Tibial nerve (tissue), 3 donors: ENCODE measurements at regions not wholly inside any gene's neighbourhood (a gene's known extent, or its start where the extent isn't known, plus 50 kb on each side); places are given as distances from the start of the nearest gene placed in this dataset.

Experiments
- CTCF ChIP-seq, 5 experiments: fragments of 200-600 bp in 3 of 5; fragments of 450-650 bp in 2 of 5; sonication (generic) in 3 of 5; IDR thresholded peaks; one replicate each; pipeline ENCODE4 v1.5.1; 2016 to 2019; ENCODE audit warnings: antibody characterized with exemption in 5 of 5, mild to moderate bottlenecking in 3 of 5, moderate library complexity in 2 of 5
- POLR2A ChIP-seq, 2 donors: fragments of 450-650 bp; IDR thresholded peaks; one replicate each; pipeline ENCODE4 v1.6.1; 2017; ENCODE audit warnings: antibody characterized with exemption in 2 of 2, mild to moderate bottlenecking in 2 of 2, moderate library complexity in 2 of 2

- TF ChIP-seq CTCF (IDR thresholded peaks at IDR 0.05): no peak
- no peak for TF ChIP-seq POLR2A (IDR thresholded peaks at IDR 0.05)
These were observed 360.4 kb upstream of the FRG2C start for GRCh38 chr3:75303741-75304140.
